PFSK-1 (cell line): ENCODE measurements at regions not wholly inside any gene's neighbourhood (a gene's known extent, or its start where the extent isn't known, plus 50 kb on each side); places are given as distances from the start of the nearest gene placed in this dataset.

ENCODE experiments used
- FOXP2 ChIP-seq: optimal IDR thresholded peaks from 2 replicates; pipeline ENCODE3; 2011; ENCODE audit warnings: borderline replicate concordance, control low read depth, inconsistent platforms; ENCODE audit not compliant: insufficient read depth; ENCODE audit errors: extremely low read length, extremely low read depth
- POLR2AphosphoS5 ChIP-seq: IDR thresholded peaks from 2 replicates; pipeline ENCODE4 v1.6.1; 2012; ENCODE audit warnings: low read depth, mild to moderate bottlenecking, control low read depth, low read length, moderate library complexity
- REST ChIP-seq, 2 experiments: IDR thresholded peaks; 2 replicates each; pipeline versions ENCODE4 v1.6.1 to v1.8.0; 2011 to 2012; ENCODE audit warnings: low read depth in 2 of 2, low read length in 2 of 2, control low read depth in 1 of 2, inconsistent platforms in 1 of 2, mild to moderate bottlenecking in 1 of 2, moderate library complexity in 1 of 2; ENCODE audit not compliant: insufficient read depth in 1 of 2
- SIN3A ChIP-seq: IDR thresholded peaks from 2 replicates; pipeline ENCODE4 v1.6.1; 2012; ENCODE audit warnings: mild to moderate bottlenecking, low read length, moderate library complexity, borderline replicate concordance; ENCODE audit not compliant: insufficient read depth
- TAF1 ChIP-seq: IDR thresholded peaks from 2 replicates; pipeline ENCODE4 v1.6.1; 2012; ENCODE audit warnings: low read length, control low read depth, borderline replicate concordance; ENCODE audit not compliant: insufficient read depth

DNA sequence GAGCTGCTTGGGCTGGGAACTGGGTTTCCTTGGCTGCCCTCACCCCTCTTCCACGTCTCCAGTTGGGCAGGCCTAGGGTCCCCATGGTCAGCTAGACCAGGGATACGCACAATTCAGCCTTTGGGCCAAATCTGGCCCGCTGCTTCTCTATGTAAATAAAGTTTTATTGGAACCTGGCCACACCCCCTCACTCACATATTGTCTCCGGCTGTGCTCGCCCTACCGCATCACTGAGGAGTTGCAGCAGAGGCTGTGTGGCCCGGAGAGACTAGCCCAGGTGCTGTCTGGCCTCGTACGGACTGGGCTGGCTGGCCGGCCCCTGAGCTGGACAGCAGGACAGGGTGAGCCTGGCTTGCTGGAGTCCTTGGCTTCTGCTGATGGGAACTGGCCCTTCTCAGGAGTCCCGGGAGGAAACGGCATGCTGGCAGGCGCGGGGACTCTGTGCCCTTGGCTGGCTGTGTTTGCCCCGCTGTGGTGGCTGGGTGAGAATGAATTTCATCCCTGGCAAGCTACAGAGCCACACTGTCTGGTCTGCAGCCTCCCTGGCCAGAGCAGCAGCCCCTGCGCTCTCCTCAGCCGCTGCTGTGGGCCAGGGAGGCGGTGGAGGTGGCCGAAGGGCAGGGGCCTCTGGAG is 82.0 kb downstream of the ENGASE start:
- TF ChIP-seq FOXP2 (no peak), SIN3A (no peak), POLR2AphosphoS5 (no peak), TAF1 (no peak), REST (IDR thresholded peaks at IDR 0.05; ENCODE audit: insufficient read depth in 1 of 2, low read depth in 2 of 2, low read length in 2 of 2) (no peak)

DNA sequence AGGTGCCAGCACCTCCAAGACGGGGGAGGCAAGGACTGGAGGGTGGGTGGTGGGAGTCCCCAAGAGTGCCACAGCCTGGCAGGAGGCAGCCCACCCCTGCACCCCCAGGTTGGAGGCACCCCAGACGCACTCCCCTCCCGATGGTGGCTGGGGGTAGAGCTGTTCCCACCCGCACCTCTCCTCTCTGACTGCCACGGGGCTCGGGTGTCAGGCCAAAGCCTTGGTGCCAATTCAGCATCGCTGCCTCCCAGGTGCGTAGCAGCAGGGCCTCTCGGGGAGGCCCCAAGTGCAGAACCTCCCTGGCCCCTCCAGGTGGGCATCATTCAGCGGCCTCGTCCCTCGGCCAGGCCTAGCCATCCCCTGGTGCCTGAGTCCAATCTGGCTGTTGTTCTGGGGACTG is 81.1 kb downstream of the ENGASE start:
- TF ChIP-seq REST (IDR thresholded peaks at IDR 0.05; ENCODE audit: insufficient read depth in 1 of 2, low read depth in 2 of 2, low read length in 2 of 2) (no peak), SIN3A (no peak), TAF1 (no peak), FOXP2 (no peak), POLR2AphosphoS5 (no peak)

DNA sequence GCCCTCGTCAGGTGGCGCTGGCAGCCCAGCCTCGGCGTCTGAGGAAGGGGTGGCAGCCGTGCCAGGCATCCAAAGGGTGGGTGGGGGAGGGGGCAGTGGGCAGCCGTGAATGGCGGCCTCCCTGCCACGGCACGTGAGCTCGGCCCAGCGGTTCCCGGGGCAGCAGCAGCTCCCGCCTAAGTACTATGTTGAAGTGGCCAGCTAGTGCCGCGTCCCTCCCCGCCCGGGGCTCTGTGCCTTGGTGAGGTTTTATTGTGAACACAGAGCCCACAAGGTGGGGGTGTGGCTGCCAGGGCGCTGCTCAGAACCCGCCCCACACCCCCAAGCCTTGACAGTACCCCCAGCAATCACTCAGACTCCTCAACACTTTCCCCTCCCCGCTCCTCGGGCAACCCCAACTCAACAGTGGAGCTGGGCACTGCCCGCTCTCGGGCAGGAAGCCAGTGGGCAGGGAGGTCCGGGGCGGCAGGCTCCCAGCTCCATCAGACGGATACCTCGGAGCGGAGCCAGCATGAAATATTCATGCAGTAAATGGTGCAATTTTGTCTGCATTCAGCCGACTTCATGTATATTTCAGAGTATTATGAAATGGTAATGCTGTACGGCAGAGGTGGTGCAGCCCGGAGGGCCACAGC is 80.4 kb downstream of the ENGASE start:
- TF ChIP-seq REST (IDR thresholded peaks at IDR 0.05; ENCODE audit: insufficient read depth in 1 of 2, low read depth in 2 of 2, low read length in 2 of 2) (no peak), POLR2AphosphoS5 (no peak), SIN3A (no peak), TAF1 (no peak), FOXP2 (no peak)

GRCh38 chr17:79154446-79154845 is 79.8 kb downstream of the ENGASE start:
- no peak for TF ChIP-seq POLR2AphosphoS5
- TF ChIP-seq REST (IDR thresholded peaks at IDR 0.05; ENCODE audit: insufficient read depth in 1 of 2, low read depth in 2 of 2, low read length in 2 of 2), result no peak
- TF ChIP-seq SIN3A, result no peak
- TF ChIP-seq FOXP2, result no peak
- no peak for TF ChIP-seq TAF1
